SU-DHL-6 (cell line): ENCODE measurements at regions not wholly inside any gene's neighbourhood (a gene's known extent, or its start where the extent isn't known, plus 50 kb on each side); places are given as distances from the start of the nearest gene placed in this dataset.

Experiments
- H2AFZ ChIP-seq: fragments of 200-600 bp; sonication (generic); 2 replicates; pipeline ENCODE4 v1.6.1; 2014; ENCODE audit warnings: low read depth, mild to moderate bottlenecking, moderate library complexity, mixed read lengths, antibody characterized with exemption, low read length; ENCODE audit not compliant: severe bottlenecking
- H3F3A ChIP-seq: fragments of 200-600 bp; shearing (Covaris generic); 2 replicates; pipeline ENCODE4 v1.6.0; 2016; ENCODE audit warnings: antibody characterized with exemption, mild to moderate bottlenecking; ENCODE audit not compliant: insufficient read depth
- H3K27ac ChIP-seq: fragments of 200-600 bp; sonication (generic); 2 replicates; pipeline ENCODE4 v1.5.1; 2016; ENCODE audit warnings: low read depth, mild to moderate bottlenecking, low read length, moderate library complexity, mixed read lengths
- H3K27me3 ChIP-seq: fragments of 200-600 bp; sonication (generic), shearing (Covaris generic); 2 replicates; pipeline ENCODE4 v1.6.0; 2014; ENCODE audit warnings: mild to moderate bottlenecking, low read length
- H3K36me3 ChIP-seq: fragments of 200-600 bp; sonication (generic); 2 replicates; pipeline ENCODE4 v1.6.1; 2014; ENCODE audit warnings: mild to moderate bottlenecking, low read length, mixed read lengths
- H3K4me2 ChIP-seq: fragments of 300-600, 200-600 bp; shearing (Covaris generic), sonication (generic); 2 replicates; pipeline ENCODE4 v1.6.0; 2014; ENCODE audit warnings: low read length, low read depth, mild to moderate bottlenecking; ENCODE audit not compliant: poor library complexity, severe bottlenecking
- H3K4me3 ChIP-seq: fragments of 200-600 bp; sonication (generic); 2 replicates; pipeline ENCODE4 v1.5.1; 2014; ENCODE audit warnings: antibody characterized with exemption, low read length, mild to moderate bottlenecking, mixed read lengths; ENCODE audit not compliant: insufficient read depth, poor library complexity, severe bottlenecking
- H3K79me2 ChIP-seq: fragments of 200-600 bp; sonication (generic); 2 replicates; pipeline ENCODE4 v1.6.1; 2014; ENCODE audit warnings: mild to moderate bottlenecking, low read length, moderate library complexity; ENCODE audit not compliant: insufficient read depth
- H3K9ac ChIP-seq: fragments of 200-600 bp; sonication (generic); 2 replicates; pipeline ENCODE4 v1.7.0; 2014; ENCODE audit warnings: mild to moderate bottlenecking, low read length
- H3K9me2 ChIP-seq: fragments of 200-600 bp; sonication (generic); replicated peaks from 2 replicates; pipeline ENCODE4 v1.6.1; 2014; ENCODE audit warnings: low read length; ENCODE audit not compliant: insufficient read depth
- H3K9me3 ChIP-seq: fragments of 200-600 bp; sonication (generic); 2 replicates; pipeline ENCODE4 v1.6.1; 2014; ENCODE audit warnings: low read length, mixed read lengths; ENCODE audit not compliant: insufficient read depth
- H4K20me1 ChIP-seq: fragments of 200-600 bp; sonication (generic); 2 replicates; pipeline ENCODE4 v1.6.1; 2014; ENCODE audit warnings: low read depth, mild to moderate bottlenecking, antibody characterized with exemption, low read length, moderate library complexity, mixed read lengths
- CTCF ChIP-seq: fragments of 200-600 bp; sonication (generic); IDR thresholded peaks from one replicate; pipeline ENCODE4 v1.5.1; 2017; ENCODE audit warnings: antibody characterized with exemption, mild to moderate bottlenecking, low read length, moderate library complexity; ENCODE audit not compliant: insufficient read depth, poor library complexity, severe bottlenecking
- EZH2phosphoT487 ChIP-seq: fragments of 200-600 bp; sonication (generic), shearing (Covaris generic); conservative IDR thresholded peaks from 2 replicates; pipeline ENCODE4 v1.6.1; 2018; ENCODE audit warnings: mild to moderate bottlenecking, antibody characterized with exemption, low read length, moderate library complexity, mixed read lengths

- no peak overlapping the region for H3K4me2 ChIP-seq
- no peaks in the 10 kb centered on the region for H3F3A ChIP-seq
- no peaks in the 10 kb centered on the region for H3K9me3 ChIP-seq
- no peak overlapping the region for H3K27ac ChIP-seq
- H3K4me3 ChIP-seq = no peak overlapping the region
- H3K36me3 ChIP-seq = no peaks in the 10 kb centered on the region
- H3K79me2 ChIP-seq = no peaks in the 10 kb centered on the region
- no peaks in the 10 kb centered on the region for H3K27me3 ChIP-seq
- H3K9me2 ChIP-seq = no peaks in the 10 kb centered on the region
- H3K9ac ChIP-seq = no peak overlapping the region
- no peaks in the 10 kb centered on the region for H4K20me1 ChIP-seq
- TF ChIP-seq CTCF (no peak), EZH2phosphoT487 (no peak)
- H2AFZ ChIP-seq = no peak overlapping the region
Measured at GRCh38 chr20:40806929-40807820, 118.1 kb upstream of the MAFB start.

GRCh38 chr20:40807821-40808170 is 118.8 kb upstream of the MAFB start:
- H3K27ac ChIP-seq = no peak overlapping the region
- no peaks in the 10 kb centered on the region for H3K9me3 ChIP-seq
- no peak overlapping the region for H3K4me3 ChIP-seq
- H3K36me3 ChIP-seq = no peaks in the 10 kb centered on the region
- H3K79me2 ChIP-seq = no peaks in the 10 kb centered on the region
- no peaks in the 10 kb centered on the region for H3K27me3 ChIP-seq
- no peaks in the 10 kb centered on the region for H3K9me2 ChIP-seq
- TF ChIP-seq EZH2phosphoT487 (no peak), CTCF (no peak)
- no peaks in the 10 kb centered on the region for H3F3A ChIP-seq
- H3K9ac ChIP-seq = no peak overlapping the region
- no peaks in the 10 kb centered on the region for H4K20me1 ChIP-seq
- no peak overlapping the region for H3K4me2 ChIP-seq
- H2AFZ ChIP-seq = no peak overlapping the region

GRCh38 chr20:40808936-40809335 is 119.9 kb upstream of the MAFB start:
- Histone ChIP-seq H3K4me2 (no peak overlapping the region), H3K27me3 (no peaks in the 10 kb centered on the region), H3K4me3 (no peak overlapping the region), H3K79me2 (no peaks in the 10 kb centered on the region), H3K9me2 (no peaks in the 10 kb centered on the region), H3F3A (no peaks in the 10 kb centered on the region), H4K20me1 (no peaks in the 10 kb centered on the region), H3K9ac (no peak overlapping the region), H3K36me3 (no peaks in the 10 kb centered on the region), H3K27ac (no peak overlapping the region), H2AFZ (no peak overlapping the region), H3K9me3 (no peaks in the 10 kb centered on the region)
- no peak for TF ChIP-seq EZH2phosphoT487
- no peak for TF ChIP-seq CTCF
